SK-N-SH (cell line): ENCODE measurements at regions not wholly inside any gene's neighbourhood (a gene's known extent, or its start where the extent isn't known, plus 50 kb on each side); places are given as distances from the start of the nearest gene placed in this dataset.

Experiments
- CTCF ChIA-PET: fragments of 300-600, 350-600 bp; formaldehyde crosslinking; extraction: SDS; loops from one replicate; lab custom pipeline; 2021; lab: Yijun Ruan, JAX
- POLR2A ChIA-PET: fragments of 350-600 bp; sonication (Branson Sonifier 250); formaldehyde crosslinking; extraction: SDS; loops from one replicate; lab custom pipeline; 2020; ENCODE audit warnings: antibody characterized with exemption, inconsistent platforms; lab: Yijun Ruan, JAX
- DNase-seq: peaks from one replicate; pipeline ENCODE4 v3.0.0; 2012
- H2AFZ ChIP-seq: fragments of 200-600 bp; sonication (generic); 2 replicates; pipeline ENCODE4 v1.8.1; 2016; ENCODE audit warnings: antibody characterized with exemption, mild to moderate bottlenecking, low read depth
- H3F3A ChIP-seq: fragments of 200-600 bp; sonication (generic); replicated peaks from 2 replicates; pipeline ENCODE3; 2016; ENCODE audit warnings: antibody characterized with exemption, mild to moderate bottlenecking; ENCODE audit not compliant: insufficient read depth
- H3K27ac ChIP-seq, 2 experiments: fragments of 200-500 bp in 1 of 2; fragments of 200-600 bp in 1 of 2; sonication (Bioruptor generic) in 1 of 2; sonication (generic), shearing (Covaris generic) in 1 of 2; 2 replicates each; pipeline versions ENCODE4 v1.5.1 to v1.6.1; 2014 to 2016; ENCODE audit warnings: low read depth in 2 of 2, inconsistent platforms in 1 of 2, low read length in 1 of 2, mild to moderate bottlenecking in 1 of 2, mixed read lengths in 1 of 2
- H3K27me3 ChIP-seq: fragments of 200-600 bp; sonication (generic), shearing (Covaris generic); 2 replicates; pipeline ENCODE4 v1.6.1; 2016; ENCODE audit warnings: mixed run types; ENCODE audit not compliant: insufficient read depth
- H3K36me3 ChIP-seq, 2 experiments: fragments of 200-500 bp in 1 of 2; fragments of 200-600 bp in 1 of 2; sonication (Bioruptor generic) in 1 of 2; sonication (generic) in 1 of 2; replicated peaks in 1 of 2; 2 replicates each; pipeline versions ENCODE3 to v1.5.1; 2014 to 2016; ENCODE audit warnings: low read length in 1 of 2, mild to moderate bottlenecking in 1 of 2; ENCODE audit not compliant: insufficient read depth in 2 of 2, control insufficient read depth in 1 of 2
- H3K4me1 ChIP-seq, 2 experiments: fragments of 200-500 bp in 1 of 2; fragments of 200-600 bp in 1 of 2; sonication (Bioruptor generic) in 1 of 2; sonication (generic), shearing (Covaris generic) in 1 of 2; 2 replicates each; pipeline versions ENCODE4 v1.5.1 to v1.6.1; 2014 to 2016; ENCODE audit warnings: low read depth in 1 of 2, low read length in 1 of 2, mixed run types in 1 of 2; ENCODE audit not compliant: insufficient read depth in 2 of 2, control insufficient read depth in 1 of 2
- H3K4me2 ChIP-seq: fragments of 200-600 bp; sonication (generic), shearing (Covaris generic); 2 replicates; pipeline ENCODE4 v1.6.1; 2017; ENCODE audit warnings: mixed run types
- H3K4me3 ChIP-seq, 2 experiments: fragments of 200-500 bp in 1 of 2; fragments of 200-600 bp in 1 of 2; sonication (Bioruptor generic) in 1 of 2; sonication (generic), shearing (Covaris generic) in 1 of 2; 2 replicates each; pipeline versions ENCODE4 v1.5.1 to v1.8.1; 2014 to 2016; ENCODE audit warnings: low read depth in 2 of 2, inconsistent platforms in 1 of 2, low read length in 1 of 2, mild to moderate bottlenecking in 1 of 2, mixed read lengths in 1 of 2, moderate library complexity in 1 of 2
- H3K79me2 ChIP-seq: fragments of 200-600 bp; sonication (generic); 2 replicates; pipeline ENCODE4 v1.8.1; 2017; ENCODE audit warnings: mild to moderate bottlenecking; ENCODE audit not compliant: insufficient read depth
- H3K9ac ChIP-seq: fragments of 200-600 bp; sonication (generic); 2 replicates; pipeline ENCODE4 v1.6.1; 2017; ENCODE audit warnings: mixed run types
- H3K9me2 ChIP-seq: fragments of 200-600 bp; sonication (generic); 2 replicates; pipeline ENCODE4 v1.6.1; 2017; ENCODE audit warnings: mixed run types
- H3K9me3 ChIP-seq: fragments of 200-600 bp; sonication (generic); 2 replicates; pipeline ENCODE4 v1.6.1; 2017; ENCODE audit warnings: mixed run types, mild to moderate bottlenecking, moderate library complexity
- H4K20me1 ChIP-seq: fragments of 200-600 bp; sonication (generic); 2 replicates; pipeline ENCODE4 v1.6.1; 2017; ENCODE audit warnings: mild to moderate bottlenecking, mixed run types; ENCODE audit not compliant: insufficient read depth
- EP300 ChIP-seq, 2 experiments: IDR thresholded peaks; 2 replicates each; pipeline versions ENCODE4 v1.4.0 to v1.6.1; 2012; ENCODE audit warnings: borderline replicate concordance in 1 of 2, low read depth in 1 of 2, low read length in 1 of 2
- EZH2phosphoT487 ChIP-seq: fragments of 200-600 bp; sonication (generic); IDR thresholded peaks from 2 replicates; pipeline ENCODE4 v1.6.1; 2017; ENCODE audit warnings: low read depth, mixed run types, mild to moderate bottlenecking, antibody characterized with exemption, moderate library complexity, borderline replicate concordance
- FOSL2 ChIP-seq: IDR thresholded peaks from 2 replicates; pipeline ENCODE4 v1.4.0; 2012; ENCODE audit warnings: low read depth, mild to moderate bottlenecking, moderate library complexity, borderline replicate concordance
- GABPA ChIP-seq: IDR thresholded peaks from 2 replicates; pipeline ENCODE4 v1.4.0; 2012; ENCODE audit warnings: low read depth, mild to moderate bottlenecking
- JUND ChIP-seq: IDR thresholded peaks from 2 replicates; pipeline ENCODE4 v1.4.0; 2012
- MEF2A ChIP-seq: IDR thresholded peaks from 2 replicates; pipeline ENCODE4 v1.4.0; 2012; ENCODE audit warnings: low read depth, borderline replicate concordance
- MXI1 ChIP-seq: IDR thresholded peaks from 2 replicates; pipeline ENCODE4 v1.6.1; 2012; ENCODE audit warnings: mild to moderate bottlenecking, low read depth, low read length, improper control_type of control experiment
- NFIC ChIP-seq: IDR thresholded peaks from 2 replicates; pipeline ENCODE4 v1.4.0; 2012; ENCODE audit warnings: borderline replicate concordance
- RAD21 ChIP-seq: IDR thresholded peaks from 2 replicates; pipeline ENCODE4 v1.6.1; 2012; ENCODE audit warnings: mild to moderate bottlenecking, low read length
- SMC3 ChIP-seq: IDR thresholded peaks from 2 replicates; pipeline ENCODE4 v1.6.1; 2012; ENCODE audit warnings: low read depth, low read length, improper control_type of control experiment
- TCF12 ChIP-seq: IDR thresholded peaks from 2 replicates; pipeline ENCODE4 v1.4.0; 2012
- WGBS: methylation state at CpG from one replicate; pipeline ENCODE4 v1.1.6; 2017; ENCODE audit warnings: low lambda C conversion rate; 5-methylcytosine and 5-hydroxymethylcytosine counted together
- TF ChIP-seq, protein P1 (sequence below): IDR thresholded peaks from 2 replicates; pipeline ENCODE4 v1.4.0; 2012; ENCODE audit warnings: low read depth, borderline replicate concordance
- TF ChIP-seq, protein P2 (sequence below): fragments of 150-350 bp; IDR thresholded peaks from 2 replicates; pipeline ENCODE4 v1.6.1; 2016; ENCODE audit warnings: mild to moderate bottlenecking, low read depth, low read length

DNA sequence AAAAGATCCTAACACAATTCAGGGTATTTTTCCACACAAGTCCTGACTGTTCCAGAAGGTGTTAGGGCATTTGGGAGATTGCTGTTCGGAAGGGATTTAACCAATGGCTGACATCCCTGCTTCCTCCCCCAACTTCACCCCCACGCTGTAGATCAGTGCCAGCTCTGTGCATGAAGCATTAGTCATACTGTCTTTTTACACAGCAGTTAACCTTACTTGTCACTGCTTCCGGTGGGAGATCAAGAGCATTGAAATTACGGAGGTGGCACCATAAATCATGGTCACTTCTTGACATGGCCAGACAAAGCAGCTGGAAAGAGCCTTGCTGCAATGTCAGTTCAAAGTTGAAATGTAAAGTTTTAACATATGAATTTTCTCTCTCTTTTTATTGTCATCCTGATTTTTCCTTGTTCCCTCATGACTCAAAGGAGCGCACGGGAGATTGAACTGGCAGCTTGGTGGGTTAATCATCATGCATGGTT is 70.2 kb downstream of the HRH4 start:
- H3F3A ChIP-seq = no peaks in the 10 kb centered on the region
- H3K9me3 ChIP-seq = no peaks in the 10 kb centered on the region
- H3K27ac ChIP-seq = no peak overlapping the region
- CTCF ChIA-PET = interaction anchor here (0.7 to 3.1 kb wide), 5 partner anchors 13 to 173 kb away, joined by 3 to 15 read pairs (median 6); no protein-coding TSS in a partner anchor
- POLR2A ChIA-PET = no interaction called here
- H3K4me3 ChIP-seq = no peak overlapping the region
- H3K9ac ChIP-seq = no peak overlapping the region
- H3K4me2 ChIP-seq = no peak overlapping the region
- TF ChIP-seq RAD21 (no peak), TCF12 (no peak), SMC3 (no peak), MXI1 (no peak), JUND (no peak), MEF2A (no peak), EZH2phosphoT487 (no peak), EP300 (IDR thresholded peaks at IDR 0.05; ENCODE audit: borderline replicate concordance in 1 of 2, low read depth in 1 of 2, low read length in 1 of 2) (no peak)
- TF ChIP-seq, protein P1, sequence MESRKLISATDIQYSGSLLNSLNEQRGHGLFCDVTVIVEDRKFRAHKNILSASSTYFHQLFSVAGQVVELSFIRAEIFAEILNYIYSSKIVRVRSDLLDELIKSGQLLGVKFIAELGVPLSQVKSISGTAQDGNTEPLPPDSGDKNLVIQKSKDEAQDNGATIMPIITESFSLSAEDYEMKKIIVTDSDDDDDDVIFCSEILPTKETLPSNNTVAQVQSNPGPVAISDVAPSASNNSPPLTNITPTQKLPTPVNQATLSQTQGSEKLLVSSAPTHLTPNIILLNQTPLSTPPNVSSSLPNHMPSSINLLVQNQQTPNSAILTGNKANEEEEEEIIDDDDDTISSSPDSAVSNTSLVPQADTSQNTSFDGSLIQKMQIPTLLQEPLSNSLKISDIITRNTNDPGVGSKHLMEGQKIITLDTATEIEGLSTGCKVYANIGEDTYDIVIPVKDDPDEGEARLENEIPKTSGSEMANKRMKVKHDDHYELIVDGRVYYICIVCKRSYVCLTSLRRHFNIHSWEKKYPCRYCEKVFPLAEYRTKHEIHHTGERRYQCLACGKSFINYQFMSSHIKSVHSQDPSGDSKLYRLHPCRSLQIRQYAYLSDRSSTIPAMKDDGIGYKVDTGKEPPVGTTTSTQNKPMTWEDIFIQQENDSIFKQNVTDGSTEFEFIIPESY = no peak
- no peaks in the 10 kb centered on the region; the same call in 1 of the 2 replicates for H3K27me3 ChIP-seq
- no peaks in the 10 kb centered on the region for H3K79me2 ChIP-seq
- 43% methylated on average over 6 of the region's 6 CpGs for WGBS
- no peaks in the 10 kb centered on the region for H3K36me3 ChIP-seq
- no peaks in the 10 kb centered on the region for H4K20me1 ChIP-seq
- no peaks in the 10 kb centered on the region for H3K4me1 ChIP-seq
- no peaks in the 10 kb centered on the region for H3K9me2 ChIP-seq
- H2AFZ ChIP-seq = no peak overlapping the region
- DNase-seq = no peak

DNA sequence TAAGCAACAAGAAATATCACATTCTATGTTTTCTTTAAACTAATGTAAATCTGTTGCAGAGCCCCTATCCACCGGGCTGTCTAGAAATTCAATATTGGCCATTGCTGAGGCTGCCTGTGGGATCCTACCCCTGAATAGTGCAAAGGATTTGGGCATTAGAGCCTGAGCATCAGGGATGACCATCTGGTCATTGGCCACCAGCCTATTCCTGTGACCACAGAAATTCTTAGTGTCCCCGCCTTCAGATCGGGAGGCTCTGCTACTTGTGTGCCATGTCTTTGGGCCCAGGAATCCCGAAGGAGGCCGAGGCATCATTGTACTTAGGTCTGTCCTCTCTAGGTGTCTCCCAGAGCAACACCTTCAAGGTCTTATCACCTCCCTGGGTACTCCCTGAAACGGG is 73.8 kb downstream of the HRH4 start:
- no peaks in the 10 kb centered on the region for H3K9me2 ChIP-seq
- H3K9me3 ChIP-seq = no peaks in the 10 kb centered on the region
- WGBS = 44% methylated on average over 4 of the region's 6 CpGs
- POLR2A ChIA-PET = no interaction called here
- no peak overlapping the region for H2AFZ ChIP-seq
- H3K4me1 ChIP-seq = peaks cover 0 to 12% of the 10 kb centered on the region in 2 experiments; a peak in 2 of 4 replicates
- DNase-seq = no peak
- H4K20me1 ChIP-seq = no peaks in the 10 kb centered on the region
- CTCF ChIA-PET = no interaction called here
- no peak overlapping the region for H3K4me2 ChIP-seq
- no peak overlapping the region for H3K27ac ChIP-seq
- H3K4me3 ChIP-seq = no peak overlapping the region
- H3K79me2 ChIP-seq = no peaks in the 10 kb centered on the region
- H3K27me3 ChIP-seq = no peaks in the 10 kb centered on the region; the same call in 1 of the 2 replicates
- H3K36me3 ChIP-seq = no peaks in the 10 kb centered on the region
- H3F3A ChIP-seq = no peaks in the 10 kb centered on the region
- TF ChIP-seq, protein P2, sequence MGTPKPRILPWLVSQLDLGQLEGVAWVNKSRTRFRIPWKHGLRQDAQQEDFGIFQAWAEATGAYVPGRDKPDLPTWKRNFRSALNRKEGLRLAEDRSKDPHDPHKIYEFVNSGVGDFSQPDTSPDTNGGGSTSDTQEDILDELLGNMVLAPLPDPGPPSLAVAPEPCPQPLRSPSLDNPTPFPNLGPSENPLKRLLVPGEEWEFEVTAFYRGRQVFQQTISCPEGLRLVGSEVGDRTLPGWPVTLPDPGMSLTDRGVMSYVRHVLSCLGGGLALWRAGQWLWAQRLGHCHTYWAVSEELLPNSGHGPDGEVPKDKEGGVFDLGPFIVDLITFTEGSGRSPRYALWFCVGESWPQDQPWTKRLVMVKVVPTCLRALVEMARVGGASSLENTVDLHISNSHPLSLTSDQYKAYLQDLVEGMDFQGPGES = no peak
- no peak for TF ChIP-seq MEF2A
- no peak for TF ChIP-seq FOSL2
- TF ChIP-seq NFIC = no peak
- TF ChIP-seq GABPA = no peak
- TF ChIP-seq MXI1 = no peak
- TF ChIP-seq JUND = no peak
- H3K9ac ChIP-seq = no peak overlapping the region
